Panc1 (cell line): ENCODE measurements at regions not wholly inside any gene's neighbourhood (a gene's known extent, or its start where the extent isn't known, plus 50 kb on each side); places are given as distances from the start of the nearest gene placed in this dataset.

Experiments
- ATAC-seq: fragments of 200-7000 bp; cut with Tn5 transposase; 2 replicates; pipeline ENCODE4 v1.9.1; 2020; ENCODE audit warnings: mild to moderate bottlenecking, moderate library complexity
- BruUV-seq: library from RNA; stranded (reverse); fragments of 400-500 nt; replicated peaks from 2 replicates; lab custom pipeline; 2021; lab: Mats Ljungman, UMichigan
- CTCF ChIA-PET: fragments of 300-600 bp; sonication (Branson Sonifier 250); formaldehyde crosslinking; loops from one replicate; lab custom pipeline; 2022; ENCODE audit warnings: antibody characterized with exemption; lab: Charles Lee
- POLR2A ChIA-PET: fragments of 300-600 bp; sonication (Branson Sonifier 250); formaldehyde crosslinking; loops from one replicate; lab custom pipeline; 2022; ENCODE audit warnings: antibody characterized with exemption; lab: Charles Lee
- DNase-seq: peaks from one replicate; pipeline ENCODE4 v3.0.0-alpha.2; 2010; ENCODE audit warnings: low read depth, low spot score
- H3K27ac ChIP-seq: 2 replicates; pipeline ENCODE4 v1.5.1; 2011; ENCODE audit warnings: mild to moderate bottlenecking, low read length, inconsistent platforms
- H3K27me3 ChIP-seq: fragments of 200-500 bp; sonication (Bioruptor generic); 2 replicates; pipeline ENCODE4 v1.6.0; 2014; ENCODE audit warnings: low read length, inconsistent platforms; ENCODE audit not compliant: control insufficient read depth, insufficient read depth
- H3K36me3 ChIP-seq: fragments of 200-500 bp; sonication (Bioruptor generic); 2 replicates; pipeline ENCODE4 v1.5.1; 2014; ENCODE audit warnings: inconsistent platforms, mild to moderate bottlenecking, low read length, moderate library complexity; ENCODE audit not compliant: control insufficient read depth, insufficient read depth
- H3K4me1 ChIP-seq: 2 replicates; pipeline ENCODE4 v1.5.1; 2011; ENCODE audit warnings: inconsistent platforms, mild to moderate bottlenecking, low read length, moderate library complexity; ENCODE audit not compliant: control insufficient read depth, insufficient read depth
- H3K4me3 ChIP-seq, 2 experiments: 2 replicates each; pipeline ENCODE4 v1.5.1; 2011 to 2012; ENCODE audit warnings: low read depth in 2 of 2, low read length in 2 of 2, mild to moderate bottlenecking in 2 of 2, inconsistent platforms in 1 of 2, moderate library complexity in 1 of 2
- H3K9me3 ChIP-seq: fragments of 200-500 bp; sonication (Bioruptor generic); 2 replicates; pipeline ENCODE4 v1.5.1; 2014; ENCODE audit warnings: low read depth, mild to moderate bottlenecking, inconsistent platforms, low read length, moderate library complexity; ENCODE audit not compliant: control insufficient read depth, insufficient read depth
- POLR2AphosphoS5 ChIP-seq: IDR thresholded peaks from 2 replicates; pipeline ENCODE4 v1.6.1; 2012; ENCODE audit warnings: mild to moderate bottlenecking, low read depth, low read length, moderate library complexity
- SIN3A ChIP-seq: IDR thresholded peaks from 2 replicates; pipeline ENCODE4 v1.6.1; 2012; ENCODE audit warnings: low read depth, mild to moderate bottlenecking, low read length, moderate library complexity, borderline replicate concordance; ENCODE audit not compliant: insufficient read depth
- TCF7L2 ChIP-seq: IDR thresholded peaks from 2 replicates; pipeline ENCODE4 v1.6.1; 2011; ENCODE audit warnings: mild to moderate bottlenecking, low read depth, low read length, inconsistent platforms
- in situ Hi-C: cut with HindIII; loops from 2 replicates; pipeline ENCODE4 v1.10.0; 2016; ENCODE audit warnings: low sequenced_read_pairs, low pct_unique_long_range_greater_than_20kb
- intact Hi-C: fragments of 100-400 bp; cut with micrococcal nuclease; formaldehyde crosslinking; loops from one replicate; pipeline ENCODE4 v1.10.0; 2022; ENCODE audit not compliant: unreplicated experiment
- TF ChIP-seq, protein P1 (sequence below): fragments of 450-650 bp; IDR thresholded peaks from 2 replicates; pipeline ENCODE4 v1.5.1; 2017; ENCODE audit warnings: mild to moderate bottlenecking
- TF ChIP-seq, protein P2 (sequence below), 2 experiments: IDR thresholded peaks; 2 replicates each; pipeline ENCODE4 v1.6.1; 2011 to 2012; ENCODE audit warnings: low read depth in 2 of 2, control low read depth in 1 of 2, low read length in 1 of 2, mild to moderate bottlenecking in 1 of 2, moderate library complexity in 1 of 2; ENCODE audit not compliant: insufficient read depth in 1 of 2

DNA sequence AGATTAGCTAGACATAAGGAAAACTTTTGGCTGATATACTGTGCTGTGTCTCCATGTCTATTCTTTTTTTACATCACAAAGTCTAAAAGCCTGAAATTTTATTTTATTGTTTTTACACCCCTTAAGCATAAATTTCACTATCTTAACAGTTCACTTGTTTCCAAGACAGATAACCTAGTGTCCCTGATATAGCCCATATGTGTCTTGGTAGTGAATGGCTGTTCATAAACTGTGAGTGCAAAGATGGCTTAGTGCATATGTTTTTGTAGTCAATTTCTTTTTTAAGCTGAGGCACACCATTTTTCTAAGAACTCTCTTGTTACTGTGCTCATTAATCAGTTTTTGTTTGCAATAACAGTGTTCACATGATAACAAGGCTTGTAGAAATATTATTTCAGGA lies 381.1 kb downstream of the OXSM start:
- no peak overlapping the region for H3K27ac ChIP-seq
- H3K27me3 ChIP-seq = no peaks in the 10 kb centered on the region
- intact Hi-C loops = no loop called here
- in situ Hi-C loops = no loop called here
- TF ChIP-seq, protein P1, sequence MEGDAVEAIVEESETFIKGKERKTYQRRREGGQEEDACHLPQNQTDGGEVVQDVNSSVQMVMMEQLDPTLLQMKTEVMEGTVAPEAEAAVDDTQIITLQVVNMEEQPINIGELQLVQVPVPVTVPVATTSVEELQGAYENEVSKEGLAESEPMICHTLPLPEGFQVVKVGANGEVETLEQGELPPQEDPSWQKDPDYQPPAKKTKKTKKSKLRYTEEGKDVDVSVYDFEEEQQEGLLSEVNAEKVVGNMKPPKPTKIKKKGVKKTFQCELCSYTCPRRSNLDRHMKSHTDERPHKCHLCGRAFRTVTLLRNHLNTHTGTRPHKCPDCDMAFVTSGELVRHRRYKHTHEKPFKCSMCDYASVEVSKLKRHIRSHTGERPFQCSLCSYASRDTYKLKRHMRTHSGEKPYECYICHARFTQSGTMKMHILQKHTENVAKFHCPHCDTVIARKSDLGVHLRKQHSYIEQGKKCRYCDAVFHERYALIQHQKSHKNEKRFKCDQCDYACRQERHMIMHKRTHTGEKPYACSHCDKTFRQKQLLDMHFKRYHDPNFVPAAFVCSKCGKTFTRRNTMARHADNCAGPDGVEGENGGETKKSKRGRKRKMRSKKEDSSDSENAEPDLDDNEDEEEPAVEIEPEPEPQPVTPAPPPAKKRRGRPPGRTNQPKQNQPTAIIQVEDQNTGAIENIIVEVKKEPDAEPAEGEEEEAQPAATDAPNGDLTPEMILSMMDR = no peak
- TF ChIP-seq TCF7L2 (no peak), POLR2AphosphoS5 (no peak), SIN3A (no peak)
- TF ChIP-seq, protein P2, sequence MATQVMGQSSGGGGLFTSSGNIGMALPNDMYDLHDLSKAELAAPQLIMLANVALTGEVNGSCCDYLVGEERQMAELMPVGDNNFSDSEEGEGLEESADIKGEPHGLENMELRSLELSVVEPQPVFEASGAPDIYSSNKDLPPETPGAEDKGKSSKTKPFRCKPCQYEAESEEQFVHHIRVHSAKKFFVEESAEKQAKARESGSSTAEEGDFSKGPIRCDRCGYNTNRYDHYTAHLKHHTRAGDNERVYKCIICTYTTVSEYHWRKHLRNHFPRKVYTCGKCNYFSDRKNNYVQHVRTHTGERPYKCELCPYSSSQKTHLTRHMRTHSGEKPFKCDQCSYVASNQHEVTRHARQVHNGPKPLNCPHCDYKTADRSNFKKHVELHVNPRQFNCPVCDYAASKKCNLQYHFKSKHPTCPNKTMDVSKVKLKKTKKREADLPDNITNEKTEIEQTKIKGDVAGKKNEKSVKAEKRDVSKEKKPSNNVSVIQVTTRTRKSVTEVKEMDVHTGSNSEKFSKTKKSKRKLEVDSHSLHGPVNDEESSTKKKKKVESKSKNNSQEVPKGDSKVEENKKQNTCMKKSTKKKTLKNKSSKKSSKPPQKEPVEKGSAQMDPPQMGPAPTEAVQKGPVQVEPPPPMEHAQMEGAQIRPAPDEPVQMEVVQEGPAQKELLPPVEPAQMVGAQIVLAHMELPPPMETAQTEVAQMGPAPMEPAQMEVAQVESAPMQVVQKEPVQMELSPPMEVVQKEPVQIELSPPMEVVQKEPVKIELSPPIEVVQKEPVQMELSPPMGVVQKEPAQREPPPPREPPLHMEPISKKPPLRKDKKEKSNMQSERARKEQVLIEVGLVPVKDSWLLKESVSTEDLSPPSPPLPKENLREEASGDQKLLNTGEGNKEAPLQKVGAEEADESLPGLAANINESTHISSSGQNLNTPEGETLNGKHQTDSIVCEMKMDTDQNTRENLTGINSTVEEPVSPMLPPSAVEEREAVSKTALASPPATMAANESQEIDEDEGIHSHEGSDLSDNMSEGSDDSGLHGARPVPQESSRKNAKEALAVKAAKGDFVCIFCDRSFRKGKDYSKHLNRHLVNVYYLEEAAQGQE (IDR thresholded peaks at IDR 0.05; ENCODE audit: insufficient read depth in 1 of 2, low read depth in 2 of 2, low read length in 1 of 2) = no peak
- CTCF ChIA-PET = no interaction called here
- H3K4me1 ChIP-seq = no peaks in the 10 kb centered on the region
- POLR2A ChIA-PET = no interaction called here
- no peaks in the 10 kb centered on the region for H3K9me3 ChIP-seq
- no peak for DNase-seq
- BruUV-seq = no TSS peak
- ATAC-seq = no peak
- no peaks in the 10 kb centered on the region for H3K36me3 ChIP-seq
- no peak overlapping the region for H3K4me3 ChIP-seq

DNA sequence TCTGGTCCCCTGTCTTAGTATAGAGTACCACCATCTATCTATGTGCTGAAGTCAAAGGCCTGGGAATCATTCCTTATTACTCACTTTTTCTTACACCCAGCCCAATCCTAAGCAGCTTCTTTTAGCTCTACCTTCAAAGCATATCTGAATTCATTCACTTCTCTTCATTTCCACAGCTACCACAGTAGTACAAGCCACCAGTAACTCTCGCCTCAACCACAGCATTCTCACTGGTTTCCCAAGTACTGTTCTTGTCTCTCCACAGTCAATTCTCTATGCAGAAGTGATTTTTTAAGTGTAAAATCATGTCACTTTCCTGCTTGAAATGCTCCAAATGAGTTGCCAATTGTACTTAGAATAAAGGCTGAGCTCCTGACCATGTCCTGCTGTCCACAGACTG lies 401.7 kb downstream of the OXSM start:
- Histone ChIP-seq H3K27me3 (no peaks in the 10 kb centered on the region), H3K9me3 (no peaks in the 10 kb centered on the region), H3K36me3 (no peaks in the 10 kb centered on the region), H3K4me1 (no peaks in the 10 kb centered on the region), H3K27ac (no peak overlapping the region), H3K4me3 (no peak overlapping the region)
- BruUV-seq = no TSS peak
- CTCF ChIA-PET = no interaction called here
- in situ Hi-C loops (no loop called here), intact Hi-C loops (no loop called here)
- no peak for TF ChIP-seq TCF7L2
- TF ChIP-seq, protein P1 = no peak
- no peak for TF ChIP-seq POLR2AphosphoS5
- no peak for TF ChIP-seq SIN3A
- TF ChIP-seq, protein P2 (IDR thresholded peaks at IDR 0.05; ENCODE audit: insufficient read depth in 1 of 2, low read depth in 2 of 2, low read length in 1 of 2) = no peak
- no peak for ATAC-seq
- POLR2A ChIA-PET = no interaction called here
- DNase-seq = no peak
